ENCODE measurements at regions not wholly inside any gene's neighbourhood (a gene's known extent, or its start where the extent isn't known, plus 50 kb on each side); places are given as distances from the start of the nearest gene placed in this dataset.
"Not testable (repeated sequence)": the region's sequence is repeated elsewhere in the genome, so short reads cannot be mapped to it uniquely, and the experiment has no call there.

DNA sequence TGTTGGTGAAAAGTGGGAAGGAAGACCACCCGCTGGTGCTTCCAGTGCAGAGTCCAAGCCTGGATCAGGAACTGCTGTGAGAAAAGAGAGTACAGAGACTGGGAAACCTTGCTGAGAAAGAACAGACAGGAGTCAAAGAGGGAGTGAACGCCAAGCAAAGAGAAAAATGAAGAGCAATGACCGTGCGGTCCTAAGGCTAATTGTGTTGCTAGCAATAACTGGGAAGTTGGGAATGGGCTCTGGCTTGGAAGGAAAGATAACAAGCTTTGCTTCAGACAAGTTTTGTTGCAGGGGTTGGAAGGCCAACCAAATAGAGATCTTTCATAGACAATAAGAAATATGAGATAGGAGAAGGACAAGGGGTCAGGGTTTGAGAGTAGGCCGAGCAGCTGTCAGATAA lies 55.0 kb upstream of the PAX8 start:
- H3K79me2 ChIP-seq (ENCODE audit: control insufficient read depth in 1 of 2, insufficient read depth in 2 of 2, low read length in 2 of 2); H4K8ac ChIP-seq (ENCODE audit: extremely low read depth, insufficient read depth, low read length); H3K27ac ChIP-seq (ENCODE audit: low read depth, low read length); H3K4me3 ChIP-seq (ENCODE audit: extremely low read depth in 1 of 4, insufficient read depth in 2 of 4, low read depth in 3 of 4, low read length in 4 of 4); H3K4me1 ChIP-seq (replicated peaks in 1 of 4; ENCODE audit: control insufficient read depth in 3 of 4, insufficient read depth in 4 of 4, low read length in 3 of 4); H3K14ac ChIP-seq (ENCODE audit: insufficient read length); H2BK12ac ChIP-seq (ENCODE audit: low read depth, low read length); H2BK5ac ChIP-seq (ENCODE audit: low read depth, low read length); H3K4me2 ChIP-seq (ENCODE audit: insufficient read depth in 1 of 2, low read depth in 2 of 2, low read length in 2 of 2); H3K4ac ChIP-seq (replicated peaks; ENCODE audit: insufficient read length, low read depth, low read length); FAIRE-seq; H3K23ac ChIP-seq (ENCODE audit: insufficient read length); H3K9me3 ChIP-seq (ENCODE audit: insufficient read depth in 2 of 2, low read depth in 1 of 2, low read length in 1 of 2); H3K56ac ChIP-seq (replicated peaks; ENCODE audit: insufficient read length, low read depth, low read length); H3K27me3 ChIP-seq (replicated peaks in 1 of 4; ENCODE audit: control insufficient read depth in 3 of 4, extremely low read depth in 1 of 4, insufficient read depth in 3 of 4, low read length in 3 of 4); H3K36me3 ChIP-seq (ENCODE audit: control insufficient read depth in 2 of 4, insufficient read depth in 4 of 4, low read length in 3 of 4); H2BK120ac ChIP-seq (replicated peaks; ENCODE audit: low read depth, low read length); H3K23me2 ChIP-seq (ENCODE audit: low read depth, low read length); H3K79me1 ChIP-seq (ENCODE audit: low read depth, low read length); H4K5ac ChIP-seq (ENCODE audit: insufficient read length, low read depth, low read length); H2AK5ac ChIP-seq (ENCODE audit: low read depth, low read length); H2BK15ac ChIP-seq (ENCODE audit: low read length); H2AFZ ChIP-seq (ENCODE audit: low read length); POLR2A ChIA-PET (ENCODE audit: partially characterized antibody); H3K18ac ChIP-seq (ENCODE audit: extremely low read depth, low read length); H4K91ac ChIP-seq (replicated peaks; ENCODE audit: insufficient read length, low read length); H4K20me1 ChIP-seq (replicated peaks in 1 of 2; ENCODE audit: control insufficient read depth in 1 of 2, insufficient read depth in 2 of 2, low read length in 2 of 2); DNase-seq (ENCODE audit: low read depth in 1 of 2, low spot score in 2 of 2); H2BK20ac ChIP-seq (ENCODE audit: low read length); H3K9ac ChIP-seq (replicated peaks in 1 of 4; ENCODE audit: extremely low read depth in 1 of 4, low read depth in 3 of 4, low read length in 3 of 4): not testable (repeated sequence)
- 77% methylated on average over 5 of the region's 5 CpGs; no CpG with 5 or more reads in 1 of the 2 experiments for WGBS, 2 experiments (ENCODE audit: extremely low coverage in 1 of 2, insufficient coverage in 1 of 2, insufficient read length in 1 of 2, insufficient replicate concordance in 2 of 2, low coverage in 1 of 2, low lambda C conversion rate in 2 of 2, missing lambda C conversion rate in 1 of 2)
- CTCF ChIA-PET (ENCODE audit: partially characterized antibody): interaction anchor here (1.0 kb wide), 1 partner anchor 26 kb away, joined by 3 read pairs; no protein-coding TSS in a partner anchor

DNA sequence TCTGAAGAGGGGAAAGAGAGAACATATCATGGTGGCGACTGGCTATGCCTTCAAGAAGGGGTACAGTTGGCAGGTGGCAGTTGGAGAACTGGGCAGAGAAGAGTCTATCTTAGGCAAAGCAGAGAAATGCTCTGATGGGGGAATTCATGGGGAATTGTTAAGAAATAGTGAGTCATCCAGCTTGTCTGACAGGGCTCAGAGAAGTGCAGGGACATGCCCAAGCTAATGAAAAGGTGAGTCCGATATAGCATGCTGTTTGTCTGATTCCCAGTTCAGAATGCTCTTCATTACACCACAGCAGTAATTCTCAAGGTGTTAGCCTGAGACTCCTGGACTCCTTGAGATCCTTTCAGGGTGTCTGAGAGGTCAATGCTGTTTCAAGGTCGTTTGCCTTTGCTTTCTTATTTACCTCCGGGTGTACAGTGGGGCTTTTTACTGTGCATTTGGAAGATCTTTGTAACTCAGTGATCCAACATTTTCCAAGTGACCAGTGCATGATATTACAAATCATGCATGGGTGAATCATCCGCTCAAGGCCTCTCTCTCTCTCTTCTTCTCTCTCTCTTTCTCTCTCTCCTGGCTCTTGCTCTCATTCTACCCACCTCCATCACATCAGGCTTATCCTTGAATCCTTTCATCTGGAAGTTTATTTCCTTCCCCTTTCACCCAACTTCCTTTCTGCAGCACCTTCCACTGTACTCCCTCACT lies 51.5 kb upstream of the PAX8 start:
- H2BK20ac ChIP-seq (ENCODE audit: low read length); H3K56ac ChIP-seq (replicated peaks; ENCODE audit: insufficient read length, low read depth, low read length); H3K4me1 ChIP-seq (replicated peaks in 1 of 4; ENCODE audit: control insufficient read depth in 3 of 4, insufficient read depth in 4 of 4, low read length in 3 of 4); H3K18ac ChIP-seq (ENCODE audit: extremely low read depth, low read length); DNase-seq (ENCODE audit: low read depth in 1 of 2, low spot score in 2 of 2); H2AK5ac ChIP-seq (ENCODE audit: low read depth, low read length); H4K8ac ChIP-seq (ENCODE audit: extremely low read depth, insufficient read depth, low read length); H3K9ac ChIP-seq (replicated peaks in 1 of 4; ENCODE audit: extremely low read depth in 1 of 4, low read depth in 3 of 4, low read length in 3 of 4); H2BK120ac ChIP-seq (replicated peaks; ENCODE audit: low read depth, low read length); H3K23ac ChIP-seq (ENCODE audit: insufficient read length); H3K4me3 ChIP-seq (ENCODE audit: extremely low read depth in 1 of 4, insufficient read depth in 2 of 4, low read depth in 3 of 4, low read length in 4 of 4); H4K91ac ChIP-seq (replicated peaks; ENCODE audit: insufficient read length, low read length); H3K9me3 ChIP-seq (ENCODE audit: insufficient read depth in 2 of 2, low read depth in 1 of 2, low read length in 1 of 2); H3K27ac ChIP-seq (ENCODE audit: low read depth, low read length); H3K23me2 ChIP-seq (ENCODE audit: low read depth, low read length); H3K79me1 ChIP-seq (ENCODE audit: low read depth, low read length); H3K4ac ChIP-seq (replicated peaks; ENCODE audit: insufficient read length, low read depth, low read length); POLR2A ChIA-PET (ENCODE audit: partially characterized antibody); H2BK12ac ChIP-seq (ENCODE audit: low read depth, low read length); H3K27me3 ChIP-seq (replicated peaks in 1 of 4; ENCODE audit: control insufficient read depth in 3 of 4, extremely low read depth in 1 of 4, insufficient read depth in 3 of 4, low read length in 3 of 4); H2BK15ac ChIP-seq (ENCODE audit: low read length); H3K36me3 ChIP-seq (ENCODE audit: control insufficient read depth in 2 of 4, insufficient read depth in 4 of 4, low read length in 3 of 4); H2BK5ac ChIP-seq (ENCODE audit: low read depth, low read length); H3K14ac ChIP-seq (ENCODE audit: insufficient read length); CTCF ChIA-PET (ENCODE audit: partially characterized antibody); H3K4me2 ChIP-seq (ENCODE audit: insufficient read depth in 1 of 2, low read depth in 2 of 2, low read length in 2 of 2); H2AFZ ChIP-seq (ENCODE audit: low read length); H3K79me2 ChIP-seq (ENCODE audit: control insufficient read depth in 1 of 2, insufficient read depth in 2 of 2, low read length in 2 of 2); H4K20me1 ChIP-seq (replicated peaks in 1 of 2; ENCODE audit: control insufficient read depth in 1 of 2, insufficient read depth in 2 of 2, low read length in 2 of 2); H4K5ac ChIP-seq (ENCODE audit: insufficient read length, low read depth, low read length); FAIRE-seq: not testable (repeated sequence)
- 83% methylated on average over 5 of the region's 5 CpGs; no CpG with 5 or more reads in 1 of the 2 experiments for WGBS, 2 experiments (ENCODE audit: extremely low coverage in 1 of 2, insufficient coverage in 1 of 2, insufficient read length in 1 of 2, insufficient replicate concordance in 2 of 2, low coverage in 1 of 2, low lambda C conversion rate in 2 of 2, missing lambda C conversion rate in 1 of 2)
